HepG2 (cell line): ENCODE measurements at regions not wholly inside any gene's neighbourhood (a gene's known extent, or its start where the extent isn't known, plus 50 kb on each side); places are given as distances from the start of the nearest gene placed in this dataset.

Experiments used
- ATAC-seq: fragments of 200-7000 bp; cut with Tn5 transposase; 3 replicates; pipeline ENCODE4 v1.9.1; 2020; ENCODE audit warnings: mild to moderate bottlenecking, moderate library complexity
- BruUV-seq: library from RNA; stranded (reverse); fragments of 400-500 nt; replicated peaks from 2 replicates; lab custom pipeline; 2021; lab: Mats Ljungman, UMichigan
- CTCF ChIA-PET: fragments of 300-600 bp; formaldehyde crosslinking; extraction: SDS; loops from one replicate; lab custom pipeline; 2021; ENCODE audit warnings: low total read pairs, inconsistent platforms, low intra/inter-chr PET ratio; lab: Yijun Ruan, JAX
- POLR2A ChIA-PET: fragments of 350-600 bp; sonication (Branson Sonifier 250); formaldehyde crosslinking; loops from one replicate; lab custom pipeline; 2020; ENCODE audit warnings: antibody characterized with exemption, inconsistent platforms; lab: Yijun Ruan, JAX
- DNase-seq: peaks from one replicate; pipeline ENCODE4 v3.0.0-alpha.2; 2015; ENCODE audit warnings: low spot score
- FAIRE-seq: peaks from 3 replicates; lab custom pipeline; 2011; peaks lifted over from hg19 to GRCh38; lab: Jason Lieb, UNC
- H2AFZ ChIP-seq: one replicate; pipeline ENCODE4 v1.6.1; 2011; ENCODE audit warnings: low read length, inconsistent platforms
- H3K27ac ChIP-seq: fragments of 300-600 bp; 3 replicates; pipeline ENCODE4 v1.8.0; 2011; ENCODE audit warnings: mixed run types, mild to moderate bottlenecking, mixed read lengths, low read length, inconsistent platforms; ENCODE audit not compliant: insufficient read depth; ENCODE audit errors: extremely low read length
- H3K27me3 ChIP-seq, 2 experiments: fragments of 200-600 bp in 1 of 2; 2 replicates in 1 of 2; 3 replicates in 1 of 2; pipeline versions ENCODE4 v1.6.0 to v1.8.0; 2011; ENCODE audit warnings: low read length in 2 of 2, mild to moderate bottlenecking in 2 of 2, moderate library complexity in 2 of 2, inconsistent platforms in 1 of 2; ENCODE audit not compliant: insufficient read depth in 2 of 2, control insufficient read depth in 1 of 2
- H3K36me3 ChIP-seq, 2 experiments: fragments of 200-600 bp in 1 of 2; replicated peaks in 1 of 2; 2 replicates in 1 of 2; 3 replicates in 1 of 2; pipeline versions ENCODE4 v1.5.1 to v1.8.0; 2011; ENCODE audit warnings: low read length in 2 of 2, inconsistent platforms in 1 of 2; ENCODE audit not compliant: insufficient read depth in 2 of 2, control insufficient read depth in 1 of 2
- H3K4me1 ChIP-seq: 2 replicates; pipeline ENCODE4 v1.5.1; 2012; ENCODE audit warnings: low read length, inconsistent platforms; ENCODE audit not compliant: insufficient read depth
- H3K4me2 ChIP-seq: 2 replicates; pipeline ENCODE4 v1.6.0; 2011; ENCODE audit warnings: low read depth, low read length, inconsistent platforms
- H3K4me3 ChIP-seq, 3 experiments: fragments of 200-600 bp in 1 of 3; sonication (generic), shearing (Covaris generic) in 1 of 3; replicated peaks in 1 of 3; 2 replicates each; pipeline ENCODE4 v1.5.1; 2011 to 2016; ENCODE audit warnings: low read length in 3 of 3, inconsistent platforms in 2 of 3, low read depth in 2 of 3, mild to moderate bottlenecking in 2 of 3, control low read depth in 1 of 3, mixed read lengths in 1 of 3; ENCODE audit not compliant: insufficient read depth in 1 of 3
- H3K79me2 ChIP-seq: one replicate; pipeline ENCODE4 v1.6.1; 2011; ENCODE audit warnings: low read length, inconsistent platforms; ENCODE audit not compliant: insufficient read depth
- H3K9ac ChIP-seq: 2 replicates; pipeline ENCODE4 v1.6.0; 2011; ENCODE audit warnings: mild to moderate bottlenecking, low read depth, low read length, inconsistent platforms; ENCODE audit not compliant: insufficient read depth
- H3K9me3 ChIP-seq: 2 replicates; pipeline ENCODE4 v1.5.1; 2012; ENCODE audit warnings: mild to moderate bottlenecking, low read length
- H4K20me1 ChIP-seq: 2 replicates; pipeline ENCODE4 v1.6.0; 2011; ENCODE audit warnings: inconsistent platforms, mild to moderate bottlenecking, low read length, moderate library complexity; ENCODE audit not compliant: insufficient read depth
- GTF3A ChIP-seq: sonication (generic); formaldehyde crosslinking; conservative IDR thresholded peaks from 2 replicates; pipeline ENCODE4 v1.4.0; 2020; ENCODE audit warnings: mild to moderate bottlenecking, missing genetic modification reagents
- KLF15 ChIP-seq: sonication (generic); formaldehyde crosslinking; IDR thresholded peaks from 2 replicates; pipeline ENCODE4 v1.8.1; 2023; ENCODE audit warnings: borderline replicate concordance, mild to moderate bottlenecking, inconsistent platforms, missing genetic modification reagents, mixed read lengths
- MBD4 ChIP-seq: IDR thresholded peaks from 2 replicates; pipeline ENCODE4 v1.6.1; 2012; ENCODE audit warnings: low read length, inconsistent platforms, borderline replicate concordance
- MYNN ChIP-seq: sonication (generic); formaldehyde crosslinking; IDR thresholded peaks from 2 replicates; pipeline ENCODE4 v1.4.0; 2020; ENCODE audit warnings: mild to moderate bottlenecking, low read depth, missing genetic modification reagents
- ZNF432 ChIP-seq: sonication (generic); formaldehyde crosslinking; IDR thresholded peaks from 2 replicates; pipeline ENCODE4 v1.5.0; 2020; ENCODE audit warnings: missing genetic modification reagents, mild to moderate bottlenecking, borderline replicate concordance
- ZNF609 ChIP-seq: sonication (generic); formaldehyde crosslinking; IDR thresholded peaks from 2 replicates; pipeline ENCODE4 v1.4.0; 2020; ENCODE audit warnings: mild to moderate bottlenecking, missing genetic modification reagents, borderline replicate concordance
- ZNF629 ChIP-seq: sonication (generic); formaldehyde crosslinking; conservative IDR thresholded peaks from 2 replicates; pipeline ENCODE4 v1.5.0; 2020; ENCODE audit warnings: missing genetic modification reagents
- ZNF747 ChIP-seq: sonication (generic); formaldehyde crosslinking; IDR thresholded peaks from 2 replicates; pipeline ENCODE4 v1.8.1; 2023; ENCODE audit warnings: missing genetic modification reagents, mild to moderate bottlenecking, borderline replicate concordance
- WGBS: methylation state at CpG from one replicate; pipeline ENCODE4 v1.1.6; 2017; ENCODE audit warnings: low lambda C conversion rate; 5-methylcytosine and 5-hydroxymethylcytosine counted together
- in situ Hi-C: cut with HindIII; loops from 2 replicates; pipeline ENCODE4 v1.10.0; 2017; ENCODE audit warnings: low pct_unique_long_range_greater_than_20kb; ENCODE audit not compliant: extremely low pct_ligation_motif_present
- intact Hi-C: fragments of 100-400 bp; cut with micrococcal nuclease; formaldehyde crosslinking; loops from one replicate; pipeline ENCODE4 v1.10.0; 2022; ENCODE audit not compliant: unreplicated experiment

DNA sequence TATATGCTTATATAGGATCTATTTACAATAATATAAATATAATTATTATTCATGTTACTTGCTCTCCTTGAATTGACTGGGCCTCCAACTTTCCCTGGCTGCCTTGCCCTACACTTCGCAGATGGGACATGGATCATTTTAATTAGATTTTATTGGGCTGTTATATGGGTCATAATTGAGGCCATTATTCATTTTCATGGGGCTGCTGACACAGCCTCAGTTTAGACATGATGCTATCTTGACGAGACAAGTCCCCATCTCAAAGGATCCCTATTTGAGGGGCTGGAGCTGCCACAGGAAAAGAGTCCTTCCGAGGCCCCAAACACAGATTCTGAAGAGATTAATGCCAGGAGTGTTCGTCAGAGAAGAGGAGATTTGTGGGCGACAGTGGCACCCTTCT, 170.4 kb downstream of the DHX35 start:
- Histone ChIP-seq H3K27me3 (no peaks in the 10 kb centered on the region), H4K20me1 (no peaks in the 10 kb centered on the region), H3K79me2 (no peaks in the 10 kb centered on the region), H2AFZ (no peak overlapping the region), H3K4me3 (no peak overlapping the region), H3K4me1 (no peaks in the 10 kb centered on the region), H3K36me3 (no peaks in the 10 kb centered on the region), H3K9ac (no peak overlapping the region), H3K27ac (no peak overlapping the region), H3K9me3 (no peaks in the 10 kb centered on the region), H3K4me2 (no peak overlapping the region)
- WGBS: 25% methylated on average over 5 of the region's 5 CpGs
- ChIA-PET POLR2A (no interaction called here), CTCF (no interaction called here)
- ATAC-seq (no peak), DNase-seq (no peak), FAIRE-seq (no peak)
- in situ Hi-C loops: no loop called here
- intact Hi-C loops: no loop called here
- TF ChIP-seq MYNN (CRISPR knock-in tag) (no peak), KLF15 (no peak), MBD4 (no peak), ZNF432 (no peak)
- BruUV-seq: no TSS peak

DNA sequence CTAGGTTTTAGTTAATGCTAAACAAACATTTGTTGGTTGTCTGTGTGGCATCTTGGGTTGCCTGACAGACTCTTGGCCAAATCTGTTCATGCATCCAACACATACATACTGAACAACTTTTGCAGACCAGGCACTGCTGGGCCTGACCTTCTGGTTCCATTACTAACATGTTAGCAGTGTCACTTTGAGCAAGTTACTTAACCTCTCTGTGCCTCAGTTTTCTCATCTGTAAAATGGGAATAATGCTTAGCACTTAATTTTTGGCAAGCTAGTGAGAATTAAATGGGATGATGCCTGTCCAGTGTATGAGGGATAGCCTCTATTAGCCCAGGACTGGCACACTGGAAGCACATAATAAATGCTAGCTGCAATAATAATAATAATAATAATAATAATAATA, 169.9 kb downstream of the DHX35 start:
- Histone ChIP-seq H2AFZ (no peak overlapping the region), H4K20me1 (no peaks in the 10 kb centered on the region), H3K9ac (no peak overlapping the region), H3K4me1 (no peaks in the 10 kb centered on the region), H3K9me3 (no peaks in the 10 kb centered on the region), H3K27me3 (no peaks in the 10 kb centered on the region), H3K79me2 (no peaks in the 10 kb centered on the region), H3K27ac (no peak overlapping the region), H3K36me3 (no peaks in the 10 kb centered on the region), H3K4me2 (no peak overlapping the region)
- CTCF ChIA-PET: no interaction called here
- intact Hi-C loops (no loop called here), in situ Hi-C loops (no loop called here)
- no peak for DNase-seq
- POLR2A ChIA-PET: no interaction called here
- no peak for FAIRE-seq
- BruUV-seq: no TSS peak
- no peak for ATAC-seq
- TF ChIP-seq ZNF629 (CRISPR knock-in tag) (peak; percentile 78), GTF3A (CRISPR knock-in tag) (no peak), ZNF609 (CRISPR knock-in tag) (no peak), ZNF747 (CRISPR knock-in tag) (no peak)
- TF ChIP-seq, all 625 proteins: peak for 1
- H3K4me3 ChIP-seq: no peak overlapping the region
